K562 (cell line): ENCODE measurements at regions not wholly inside any gene's neighbourhood (a gene's known extent, or its start where the extent isn't known, plus 50 kb on each side); places are given as distances from the start of the nearest gene placed in this dataset.

Source experiments
- ATAC-seq: fragments of 200-7000 bp; cut with Tn5 transposase; 3 replicates; pipeline ENCODE4 v1.9.1; 2020; ENCODE audit warnings: moderate library complexity
- BruUV-seq: library from RNA; stranded (reverse); fragments of 400-500 nt; replicated peaks from 2 replicates; lab custom pipeline; 2021; lab: Mats Ljungman, UMichigan
- CTCF ChIA-PET: fragments of 300-600 bp; formaldehyde crosslinking; extraction: SDS; loops from one replicate; lab custom pipeline; 2021; ENCODE audit warnings: low intra/inter-chr PET ratio; lab: Yijun Ruan, JAX
- POLR2A ChIA-PET: fragments of 300-600, 350-650 bp; sonication (Branson Sonifier 250); formaldehyde crosslinking; extraction: SDS; loops from one replicate; lab custom pipeline; 2021; ENCODE audit warnings: antibody characterized with exemption, inconsistent platforms; lab: Yijun Ruan, JAX
- DNase-seq, 4 experiments: peaks; one replicate each; pipeline versions ENCODE4 v3.0.0 to v3.0.0-alpha.2; 2011 to 2018; ENCODE audit warnings: low spot score in 3 of 4, mixed read lengths in 3 of 4; ENCODE audit errors: extremely low read depth in 1 of 4
- FAIRE-seq: peaks from 2 replicates; lab custom pipeline; 2011; peaks lifted over from hg19 to GRCh38; lab: Jason Lieb, UNC
- H2AFZ ChIP-seq: 2 replicates; pipeline ENCODE4 v1.6.0; 2011; ENCODE audit warnings: low read depth, low read length, control low read depth, inconsistent platforms
- H3K27ac ChIP-seq: fragments of 200-600 bp; 3 replicates; pipeline ENCODE4 v1.8.0; 2011; ENCODE audit warnings: low read depth, mild to moderate bottlenecking, control low read depth, inconsistent platforms, low read length, moderate library complexity, mixed read lengths; ENCODE audit errors: extremely low read depth
- H3K27me3 ChIP-seq, 2 experiments: fragments of 300-600 bp in 1 of 2; 2 replicates in 1 of 2; 3 replicates in 1 of 2; pipeline versions ENCODE4 v1.6.0 to v1.8.0; 2011; ENCODE audit warnings: inconsistent platforms in 2 of 2, low read length in 2 of 2, mild to moderate bottlenecking in 1 of 2, mixed read lengths in 1 of 2, moderate library complexity in 1 of 2; ENCODE audit not compliant: control insufficient read depth in 2 of 2, insufficient read depth in 2 of 2
- H3K36me3 ChIP-seq: fragments of 300-600 bp; 3 replicates; pipeline ENCODE4 v1.8.0; 2011; ENCODE audit warnings: mild to moderate bottlenecking, low read length, inconsistent platforms; ENCODE audit not compliant: control insufficient read depth, insufficient read depth
- H3K4me1 ChIP-seq, 2 experiments: fragments of 200-600 bp in 1 of 2; replicated peaks in 1 of 2; 2 replicates in 1 of 2; 3 replicates in 1 of 2; pipeline versions ENCODE4 v1.5.1 to v1.8.0; 2011; ENCODE audit warnings: inconsistent platforms in 2 of 2, low read length in 2 of 2, mild to moderate bottlenecking in 1 of 2, mixed read lengths in 1 of 2, moderate library complexity in 1 of 2; ENCODE audit not compliant: control insufficient read depth in 2 of 2, insufficient read depth in 2 of 2
- H3K4me2 ChIP-seq: 2 replicates; pipeline ENCODE4 v1.6.1; 2011; ENCODE audit warnings: low read length, control low read depth, inconsistent platforms, mixed read lengths; ENCODE audit not compliant: insufficient read depth
- H3K4me3 ChIP-seq: fragments of 200-600 bp; sonication (generic), shearing (Covaris generic); 2 replicates; pipeline ENCODE4 v1.5.1; 2016; ENCODE audit warnings: control low read depth, inconsistent platforms
- H3K79me2 ChIP-seq: fragments of 200-600 bp; 3 replicates; pipeline ENCODE4 v1.8.0; 2011; ENCODE audit warnings: low read length, inconsistent platforms; ENCODE audit not compliant: control insufficient read depth, insufficient read depth
- H3K9ac ChIP-seq, 2 experiments: 2 replicates each; pipeline versions ENCODE4 v1.6.0 to v1.6.1; 2011; ENCODE audit warnings: low read depth in 2 of 2, low read length in 2 of 2, control low read depth in 1 of 2, inconsistent platforms in 1 of 2, mild to moderate bottlenecking in 1 of 2, mixed read lengths in 1 of 2; ENCODE audit not compliant: insufficient read depth in 1 of 2
- H3K9me1 ChIP-seq: one replicate; pipeline ENCODE4 v1.6.0; 2011; ENCODE audit warnings: inconsistent platforms, mild to moderate bottlenecking, low read length, moderate library complexity; ENCODE audit not compliant: control insufficient read depth, insufficient read depth
- H3K9me3 ChIP-seq: replicated peaks from 2 replicates; pipeline ENCODE4 v1.5.1; 2011; ENCODE audit warnings: low read depth, low read length, inconsistent platforms; ENCODE audit not compliant: control insufficient read depth, insufficient read depth
- H4K20me1 ChIP-seq: replicated peaks from 2 replicates; pipeline ENCODE4 v1.6.1; 2011; ENCODE audit warnings: low read length, inconsistent platforms, mixed read lengths; ENCODE audit not compliant: control insufficient read depth, insufficient read depth
- ARID1B ChIP-seq: fragments of 450-650 bp; IDR thresholded peaks from 2 replicates; pipeline ENCODE4 v1.6.1; 2016; ENCODE audit warnings: antibody characterized with exemption, mild to moderate bottlenecking, inconsistent platforms
- BACH1 ChIP-seq: fragments of 200-800 bp; sonication (Bioruptor generic); IDR thresholded peaks from 2 replicates; pipeline ENCODE4 v1.6.1; 2016; ENCODE audit warnings: missing genetic modification characterization, missing compliant biosample characterization
- DNMT1 ChIP-seq: fragments of 450-650 bp; IDR thresholded peaks from 2 replicates; pipeline ENCODE4 v1.6.1; 2016; ENCODE audit warnings: antibody characterized with exemption, mild to moderate bottlenecking
- EP300 ChIP-seq: IDR thresholded peaks from 2 replicates; pipeline ENCODE4 v1.6.1; 2012; ENCODE audit warnings: low read length, improper control_type of control experiment
- ESRRA ChIP-seq: fragments of 450-650 bp; IDR thresholded peaks from 2 replicates; pipeline ENCODE4 v1.6.1; 2014; ENCODE audit warnings: low read depth, mild to moderate bottlenecking, moderate library complexity, borderline replicate concordance
- FOSL1 ChIP-seq: fragments of 200-800 bp; sonication (Bioruptor generic); conservative IDR thresholded peaks from 2 replicates; pipeline ENCODE4 v1.6.1; 2016; ENCODE audit warnings: missing genetic modification characterization, missing compliant biosample characterization
- FOXK2 ChIP-seq, 2 experiments: fragments of 450-650 bp; IDR thresholded peaks in 1 of 2; conservative IDR thresholded peaks in 1 of 2; 2 replicates each; pipeline ENCODE4 v1.6.1; 2016; ENCODE audit warnings: low read depth in 2 of 2, mild to moderate bottlenecking in 1 of 2
- FOXM1 ChIP-seq, 2 experiments: fragments of 450-650 bp in 1 of 2; sonication (generic) in 1 of 2; formaldehyde crosslinking in 1 of 2; IDR thresholded peaks; 2 replicates each; pipeline versions ENCODE4 v1.6.1 to v1.9.0; 2017 to 2022; ENCODE audit warnings: low read depth in 2 of 2, mild to moderate bottlenecking in 2 of 2, missing genetic modification reagents in 1 of 2, moderate library complexity in 1 of 2
- HDAC1 ChIP-seq, 2 experiments: fragments of 450-650 bp; IDR thresholded peaks; 2 replicates each; pipeline ENCODE4 v1.6.1; 2016 to 2017; ENCODE audit warnings: inconsistent platforms in 1 of 2, mild to moderate bottlenecking in 1 of 2, moderate library complexity in 1 of 2
- JUND ChIP-seq, 2 experiments: IDR thresholded peaks; 2 replicates in 1 of 2; 3 replicates in 1 of 2; pipeline ENCODE4 v1.6.1; 2011; ENCODE audit warnings: borderline replicate concordance in 2 of 2, low read depth in 2 of 2, low read length in 2 of 2, improper control_type of control experiment in 1 of 2, missing biosample characterization in 1 of 2, missing genetic modification characterization in 1 of 2, missing genetic modification reagents in 1 of 2
- TBL1XR1 ChIP-seq, 2 experiments: IDR thresholded peaks; 2 replicates each; pipeline ENCODE4 v1.6.1; 2012; ENCODE audit warnings: improper control_type of control experiment in 2 of 2, low read length in 2 of 2, mild to moderate bottlenecking in 1 of 2
- TBP ChIP-seq: optimal IDR thresholded peaks from 2 replicates; pipeline ENCODE3; 2011; ENCODE audit warnings: low read depth, low read length, improper control_type of control experiment
- ZBTB26 ChIP-seq: fragments of 450-650 bp; formaldehyde crosslinking; IDR thresholded peaks from 2 replicates; pipeline ENCODE4 v1.4.0; 2022; ENCODE audit warnings: missing genetic modification characterization
- ZNF280B ChIP-seq: fragments of 250-450 bp; sonication (Bioruptor Pico); IDR thresholded peaks from 2 replicates; pipeline ENCODE4 v1.5.1; 2021; ENCODE audit warnings: mild to moderate bottlenecking
- ZNF830 ChIP-seq: fragments of 250-450 bp; sonication (Bioruptor Pico); IDR thresholded peaks from 2 replicates; pipeline ENCODE4 v1.5.0; 2021; ENCODE audit warnings: mild to moderate bottlenecking
- ZZZ3 ChIP-seq: fragments of 450-650 bp; IDR thresholded peaks from 2 replicates; pipeline ENCODE4 v1.6.1; 2016; ENCODE audit warnings: antibody characterized with exemption, mild to moderate bottlenecking, moderate library complexity
- WGBS: fragments of 100-300 bp; shearing (Covaris generic); methylation state at CpG from one replicate; pipeline ENCODE4 v1.1.6; 2016; ENCODE audit warnings: low coverage, mixed read lengths; ENCODE audit not compliant: insufficient coverage; ENCODE audit errors: missing lambda C conversion rate; 5-methylcytosine and 5-hydroxymethylcytosine counted together
- in situ Hi-C: fragments of 300-500 bp; cut with MboI; formaldehyde crosslinking; loops from 4 replicates; pipeline ENCODE4 v1.15.0; 2018; ENCODE audit warnings: inconsistent platforms, mixed read lengths
- intact Hi-C: fragments of 100-400 bp; cut with micrococcal nuclease; formaldehyde crosslinking; loops from 2 replicates; pipeline ENCODE4 v1.14.2; 2022

DNA sequence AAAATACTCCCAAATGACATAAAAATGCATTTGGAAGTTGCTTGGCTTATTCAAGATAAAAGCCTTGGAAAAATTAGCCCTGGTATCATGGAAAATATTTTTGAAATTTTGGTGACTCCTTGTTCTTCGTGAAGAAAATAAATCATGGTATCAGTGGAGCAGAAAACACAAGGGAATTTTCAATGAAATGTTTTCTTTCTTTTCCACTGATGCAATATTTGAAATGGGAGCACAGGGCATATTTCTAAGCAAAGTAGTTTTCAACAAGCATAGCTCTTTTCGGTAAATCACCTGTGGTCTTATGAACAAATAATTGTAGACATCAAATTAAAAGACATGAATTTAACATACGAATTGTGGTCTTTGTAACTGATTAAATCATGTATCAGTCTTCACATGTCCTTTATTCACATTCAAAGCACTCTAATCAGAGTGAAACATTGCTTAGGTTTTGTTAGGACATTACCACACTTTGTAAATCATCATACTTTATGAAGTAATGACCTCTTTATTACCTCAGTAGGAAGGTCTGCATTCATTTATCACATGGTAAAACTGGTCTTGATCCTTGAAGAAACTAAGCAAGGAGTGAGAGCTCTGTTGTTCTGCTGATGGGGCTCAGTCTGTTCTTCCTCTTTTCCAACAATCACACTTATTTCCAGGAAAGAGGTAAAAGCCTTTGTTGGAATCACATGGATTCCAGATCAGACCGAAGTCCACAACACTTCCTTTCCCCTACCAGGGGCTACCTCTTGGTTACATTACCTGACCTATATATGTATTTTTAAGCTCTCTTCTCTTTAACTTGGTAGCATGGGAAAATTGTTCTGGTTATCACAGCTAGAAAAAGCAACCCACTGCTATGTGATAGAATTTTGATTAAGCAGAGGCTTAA is 413.5 kb upstream of the THBS1 start (continued):
- TF ChIP-seq ZBTB26 (CRISPR knock-in tag), result no peak
- TF ChIP-seq ZNF830 (CRISPR knock-in tag), result no peak
- no peak for TF ChIP-seq ZZZ3
- no peak for TF ChIP-seq ZNF280B (CRISPR knock-in tag)

GRCh38 chr15:39171944-39172368 is 408.9 kb upstream of the THBS1 start:
- peak; percentile 95 for ATAC-seq
- intact Hi-C loops, result loop anchor here (2.0 to 10.0 kb wide), 5 partner anchors 45 to 585 kb away; partner anchors contain the start of gene THBS1
- in situ Hi-C loops, result no loop called here
- H4K20me1 ChIP-seq, result no peaks in the 10 kb centered on the region
- no TSS peak for BruUV-seq
- H3K27ac ChIP-seq, result no peak overlapping the region
- H3K9ac ChIP-seq, result no peak overlapping the region
- H3K4me1 ChIP-seq, result peaks cover 0 to 3% of the 10 kb centered on the region in 2 experiments; a peak in 1 of 5 replicates
- peak; percentile 17 to 76 (median 42) for DNase-seq
- 9% methylated on average over 3 of the region's 3 CpGs for WGBS
- peak overlapping the region; percentile 6; the same call in 1 of the 2 replicates for H3K4me2 ChIP-seq
- FAIRE-seq, result peak; percentile 94
- no peak overlapping the region for H2AFZ ChIP-seq
- H3K36me3 ChIP-seq, result no peaks in the 10 kb centered on the region
- POLR2A ChIA-PET, result interaction anchor here (0.6 to 0.9 kb wide), 2 partner anchors 12 to 15 kb away, joined by 3 to 4 read pairs; no protein-coding TSS in a partner anchor
- peaks cover 6 to 7% of the 10 kb centered on the region in 2 experiments; a peak in 2 of 5 replicates for H3K27me3 ChIP-seq
- no peaks in the 10 kb centered on the region for H3K9me3 ChIP-seq
- H3K9me1 ChIP-seq, result no peaks in the 10 kb centered on the region
- CTCF ChIA-PET, result interaction anchor here (1.6 kb wide), 1 partner anchor 408 kb away, joined by 7 read pairs; no protein-coding TSS in a partner anchor
- no peak overlapping the region for H3K4me3 ChIP-seq
- H3K79me2 ChIP-seq, result no peaks in the 10 kb centered on the region
- TF ChIP-seq HDAC1 (IDR thresholded peaks at IDR 0.05), result 0 out of 4 replicates have a peak, but pooled peaks of 1 of the 2 experiments have one; percentile 14
- TF ChIP-seq EP300, result peak; percentile 9; the same call in 1 of the 2 replicates
- peak; percentile 95 for TF ChIP-seq FOSL1 (tag)
- no peak for TF ChIP-seq FOXM1 (IDR thresholded peaks at IDR 0.05; ENCODE audit: low read depth)
- TF ChIP-seq FOXM1 (CRISPR knock-in tag; IDR thresholded peaks at IDR 0.05; ENCODE audit: low read depth), result no peak
- TF ChIP-seq FOXK2 (conservative IDR thresholded peaks at IDR 0.05 in 1 of 2, IDR thresholded peaks at IDR 0.05 in 1 of 2; ENCODE audit: low read depth in 2 of 2), result no peak
- 0 out of 4 replicates have a peak, but pooled peaks of 1 of the 2 experiments have one; percentile 11 for TF ChIP-seq TBL1XR1 (IDR thresholded peaks at IDR 0.05; ENCODE audit: low read length in 2 of 2)
- no peak for TF ChIP-seq DNMT1
- peak; percentile 24; the same call in 1 of the 2 replicates for TF ChIP-seq ESRRA
- peak; percentile 82 for TF ChIP-seq JUND (IDR thresholded peaks at IDR 0.05; ENCODE audit: borderline replicate concordance, low read depth, low read length)
- TF ChIP-seq JUND (tag; IDR thresholded peaks at IDR 0.05; ENCODE audit: borderline replicate concordance, low read depth, low read length), result peak; percentile 89; the same call in 2 of the 3 replicates
- TF ChIP-seq BACH1, result peak; percentile 41; the same call in 1 of the 2 replicates
- TF ChIP-seq ARID1B, result peak; percentile 27; the same call in 1 of the 2 replicates
- no peak for TF ChIP-seq TBP
